ENCODE measurements at regions not wholly inside any gene's neighbourhood (a gene's known extent, or its start where the extent isn't known, plus 50 kb on each side); places are given as distances from the start of the nearest gene placed in this dataset.

DNA sequence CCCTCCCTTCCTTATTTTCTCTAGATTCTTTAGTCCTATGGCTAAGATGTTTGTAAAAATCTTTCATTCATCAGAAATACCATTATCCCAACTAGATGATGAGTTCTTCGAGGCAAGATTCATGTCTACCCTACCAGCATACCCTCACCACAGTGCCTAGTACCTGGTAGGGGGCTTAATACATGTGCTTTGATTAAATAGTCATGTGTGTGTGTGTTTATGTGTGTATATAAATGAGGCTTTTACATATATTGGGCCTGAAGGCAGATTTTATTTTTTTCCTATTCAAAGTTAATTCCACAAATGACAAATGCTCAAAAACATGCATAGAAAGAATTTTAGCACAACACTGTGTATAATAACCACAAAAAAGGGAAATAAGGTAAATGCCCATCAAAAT, 193.0 kb upstream of the IRX3 start:
- no peak for DNase-seq (ENCODE audit: low spot score)

DNA sequence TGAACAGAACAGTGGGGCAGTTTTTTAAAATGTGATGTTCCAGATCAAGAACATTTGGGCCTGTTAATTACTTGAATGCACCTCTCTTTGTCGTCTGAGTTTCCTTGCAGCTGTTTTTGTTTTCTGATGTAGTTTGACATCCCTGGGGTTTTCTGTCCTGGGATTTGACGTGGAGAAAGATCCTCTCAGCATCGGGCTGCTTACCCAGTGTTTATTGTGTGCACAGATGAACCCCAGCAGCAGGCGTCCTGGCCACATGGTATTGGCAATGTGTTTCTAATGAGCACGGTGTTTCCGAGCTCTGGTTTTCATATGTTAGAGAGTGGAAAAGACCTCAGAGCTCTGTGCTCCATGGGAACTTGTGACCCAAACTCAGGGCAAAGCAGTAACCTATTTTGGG, 191.1 kb upstream of the IRX3 start:
- no peak for DNase-seq (ENCODE audit: low spot score)

DNA sequence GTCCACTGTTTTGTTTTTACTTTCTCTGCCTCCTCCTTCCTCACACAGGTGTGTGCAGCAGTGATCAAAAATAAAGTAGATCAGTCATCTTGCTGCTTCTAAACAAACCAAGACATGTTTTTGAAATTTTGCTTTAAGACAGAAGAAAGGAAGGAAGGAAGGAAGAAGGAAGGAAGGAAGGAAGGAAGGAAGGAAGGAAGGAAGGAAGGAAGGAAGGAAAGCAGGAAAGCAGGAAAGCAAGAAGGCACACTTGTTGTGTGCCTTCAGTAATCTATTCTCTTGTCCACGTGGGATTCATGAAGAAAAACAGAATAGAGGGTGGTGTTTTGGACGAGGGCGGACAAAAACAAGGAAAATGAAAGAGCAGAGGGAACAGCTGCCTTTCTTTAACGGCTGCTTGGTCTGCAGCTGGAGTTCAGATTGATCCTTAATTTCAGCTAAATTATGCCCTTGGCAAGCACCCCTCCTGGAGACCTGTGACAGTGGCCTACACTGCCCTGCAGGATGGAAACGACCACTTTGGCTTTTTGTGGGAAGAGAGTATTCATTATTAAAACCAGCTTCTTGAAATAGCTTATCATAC, 188.5 kb upstream of the IRX3 start:
- DNase-seq (ENCODE audit: low spot score) = no peak

DNA sequence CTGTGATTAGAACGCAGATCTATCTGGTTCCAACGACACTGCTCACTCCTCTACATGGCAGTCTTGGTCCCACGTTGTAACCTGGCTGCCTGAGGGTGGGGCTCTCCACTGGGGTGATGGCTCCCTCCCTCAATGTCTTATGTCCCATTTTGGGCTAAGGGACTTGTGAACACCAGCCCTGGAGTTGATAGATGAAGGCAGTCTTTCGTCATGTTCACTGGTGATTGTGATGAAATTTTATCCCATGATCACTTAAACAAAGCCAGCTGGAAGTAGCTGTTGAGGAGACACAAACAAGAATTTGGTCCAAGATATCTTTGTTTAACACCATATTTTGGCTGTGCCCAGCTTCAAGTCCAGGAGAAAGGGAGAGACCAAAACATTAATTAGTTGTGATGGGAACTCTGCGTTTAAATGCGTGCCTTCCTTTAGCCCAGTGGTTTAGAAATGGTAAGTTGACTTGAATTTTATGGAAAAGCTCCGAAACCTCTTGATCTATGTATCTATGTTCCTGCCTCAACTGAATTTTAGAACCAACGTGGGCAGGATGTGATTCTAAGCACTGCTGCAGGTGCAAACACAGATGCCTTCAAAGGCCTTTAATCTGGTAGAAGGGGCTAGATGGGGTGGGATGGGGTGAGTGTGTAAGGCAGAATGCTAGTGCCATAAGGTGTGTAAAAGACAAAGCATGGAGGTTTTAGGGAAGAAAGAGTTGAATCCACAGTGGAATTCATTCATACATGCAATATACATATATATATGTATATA, 186.8 kb upstream of the IRX3 start:
- no peak for DNase-seq (ENCODE audit: low spot score)

DNA sequence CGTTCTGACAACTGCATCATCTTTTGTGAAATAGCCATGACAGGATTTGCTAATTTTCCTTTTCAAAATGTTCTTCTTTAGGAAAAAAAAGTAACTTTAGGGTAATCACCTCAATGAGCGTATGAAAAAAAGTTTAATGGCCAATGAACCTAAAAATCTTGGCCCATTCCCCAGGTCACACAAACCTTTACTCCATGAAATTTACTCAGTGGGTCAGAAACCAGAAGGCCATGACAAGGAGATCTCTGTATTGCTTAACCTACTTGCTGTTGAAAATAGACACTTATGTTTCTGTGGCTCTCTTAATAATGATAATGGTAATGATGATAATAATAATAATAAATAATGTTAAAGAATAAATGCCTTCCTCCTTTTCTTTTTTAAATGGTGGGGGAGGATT, 180.8 kb upstream of the IRX3 start:
- no peak for DNase-seq (ENCODE audit: low spot score)

DNA sequence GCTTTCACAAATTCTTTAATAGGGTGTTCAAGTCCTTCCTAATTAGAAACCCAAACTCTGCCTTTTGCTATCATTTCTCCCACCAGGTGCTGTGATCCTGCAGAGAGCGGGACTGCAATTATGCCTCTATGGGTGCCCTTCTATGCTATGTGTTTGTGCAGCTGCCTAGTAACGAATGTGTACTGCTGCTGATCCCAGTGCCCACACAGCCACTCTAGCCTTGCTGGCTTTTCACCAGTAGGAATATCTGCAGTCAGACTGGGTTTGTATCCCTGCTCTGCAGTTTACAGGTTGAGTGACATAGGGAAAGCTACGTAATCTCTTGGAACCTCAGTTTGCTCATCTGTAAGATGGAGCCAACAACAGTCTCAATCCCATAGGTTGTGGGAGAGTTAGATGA, 179.6 kb upstream of the IRX3 start:
- no peak for DNase-seq (ENCODE audit: low spot score)

DNA sequence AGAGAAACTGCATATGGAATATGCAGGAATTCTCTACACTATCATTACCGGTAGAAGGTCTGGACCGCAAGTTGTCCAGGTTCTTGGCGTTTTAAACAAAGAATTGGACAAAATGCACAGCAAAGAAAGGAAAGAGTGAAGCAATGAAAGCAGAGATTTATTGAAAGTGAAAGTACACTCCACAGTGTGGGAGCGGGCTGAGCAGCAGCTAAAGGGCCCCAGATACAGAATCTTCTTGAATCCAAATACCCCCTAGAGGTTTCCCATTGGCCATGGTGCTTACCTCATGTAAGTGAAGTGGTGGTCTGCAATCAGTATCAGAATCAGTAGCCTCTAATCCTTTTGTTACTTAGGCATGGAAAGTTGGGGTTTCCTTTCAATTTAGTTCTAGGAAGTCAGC, 178.5 kb upstream of the IRX3 start:
- DNase-seq (ENCODE audit: low spot score) = no peak

DNA sequence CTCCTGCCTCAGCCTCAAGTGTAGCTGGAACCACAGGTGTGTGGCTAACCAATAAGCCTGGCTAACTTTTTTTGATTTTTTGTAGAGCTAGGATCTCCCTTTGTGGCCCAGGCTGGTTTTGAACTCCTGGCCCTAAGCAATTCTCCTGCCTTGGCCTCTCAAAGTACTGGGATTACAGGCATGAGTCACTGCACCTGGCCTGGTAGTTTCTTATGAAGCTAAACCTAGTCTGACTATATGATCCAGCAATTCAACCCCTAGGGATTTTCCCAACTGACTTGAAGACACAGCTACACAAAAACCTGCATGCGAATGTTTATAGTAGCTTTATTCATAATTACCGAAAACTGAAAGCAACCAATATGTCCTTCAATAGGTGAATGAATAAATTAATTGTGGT, 176.2 kb upstream of the IRX3 start:
- DNase-seq (ENCODE audit: low spot score) = no peak

DNA sequence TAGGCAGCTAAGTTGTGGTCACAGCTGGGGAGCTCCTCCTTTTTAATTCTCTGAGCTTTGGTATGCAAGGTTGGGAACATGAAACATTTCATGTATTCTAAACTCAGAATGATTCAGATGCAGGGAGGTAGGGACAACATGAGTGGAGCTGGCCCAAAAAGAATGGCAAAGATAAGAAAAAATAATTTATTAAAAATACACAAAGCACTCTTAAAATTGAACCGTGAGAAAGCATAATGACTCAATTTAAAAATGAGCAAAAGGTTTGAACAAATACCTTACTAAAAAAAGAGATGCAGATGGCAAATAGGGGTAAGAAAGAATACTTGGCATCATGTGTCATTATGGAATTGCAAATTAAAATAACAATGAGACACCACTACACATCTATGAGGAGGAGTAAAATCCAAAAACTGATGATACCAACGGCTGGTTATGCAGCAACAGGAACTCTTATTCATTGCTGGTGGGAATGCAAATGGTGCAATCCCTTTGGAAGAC, 175.6 kb upstream of the IRX3 start:
- no peak for DNase-seq (ENCODE audit: low spot score)

DNA sequence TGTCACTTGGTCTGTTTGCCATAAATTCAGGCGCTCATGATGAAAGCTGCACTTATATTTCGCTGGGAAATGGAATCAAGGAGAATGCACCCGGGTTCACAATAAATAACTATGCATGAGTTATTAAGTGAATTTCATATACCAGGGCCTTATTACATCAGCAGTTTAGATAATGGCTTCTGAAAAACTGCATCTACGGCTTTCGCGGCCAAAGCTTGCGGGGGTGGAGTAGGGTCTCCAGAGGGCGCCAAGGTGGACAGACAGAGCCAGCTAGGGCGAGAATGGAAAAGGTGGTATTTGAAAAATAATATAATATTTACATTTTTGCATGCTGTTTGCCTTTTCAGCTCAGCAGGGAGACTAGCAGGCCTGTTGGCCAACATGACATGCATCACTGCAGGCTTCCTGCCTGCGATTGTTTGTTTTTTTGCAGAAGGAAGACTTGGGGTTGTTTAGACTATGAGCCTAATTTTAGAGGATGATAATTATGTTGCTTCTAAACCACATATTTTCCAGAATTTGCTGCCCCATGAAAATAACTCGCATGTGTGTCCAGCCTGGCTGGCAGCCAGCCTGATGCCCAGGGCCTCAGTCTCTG, 173.8 kb upstream of the IRX3 start:
- no peak for DNase-seq (ENCODE audit: low spot score)

DNA sequence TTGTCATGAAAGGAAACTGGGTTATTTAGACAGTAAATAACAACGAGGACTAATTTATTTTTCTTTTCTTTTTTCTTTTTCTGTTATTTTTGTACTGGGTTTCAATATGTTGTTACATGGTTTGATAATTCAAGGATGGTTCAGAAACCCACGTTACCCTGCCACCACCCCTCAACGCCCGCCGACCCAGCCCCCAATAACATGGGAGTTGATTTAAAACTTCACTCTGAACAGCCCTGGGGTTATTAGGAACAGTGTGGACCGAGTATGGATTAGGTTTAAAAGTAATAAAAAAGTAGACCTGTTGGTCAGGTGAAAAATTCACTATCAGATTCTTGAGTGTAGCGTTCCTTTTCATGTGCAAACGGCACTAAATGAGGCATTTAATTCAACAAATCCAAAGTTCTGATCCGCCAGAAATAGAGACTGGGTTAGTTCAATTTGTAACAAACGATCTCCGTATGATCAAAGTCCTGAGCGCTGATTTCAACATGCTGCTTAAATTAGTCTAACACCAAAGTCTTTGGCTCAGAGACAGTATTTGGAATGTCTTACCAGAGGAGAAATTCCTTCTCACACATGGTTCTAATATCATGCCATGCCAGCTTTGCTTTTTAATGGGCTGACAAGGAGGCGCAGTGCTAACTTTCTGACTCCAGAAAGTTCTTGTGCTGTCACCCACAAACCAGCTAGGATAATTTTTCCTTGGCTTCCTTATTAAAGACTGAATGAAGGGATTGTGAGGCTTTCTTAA, 173.1 kb upstream of the IRX3 start:
- DNase-seq (ENCODE audit: low spot score) = no peak

DNA sequence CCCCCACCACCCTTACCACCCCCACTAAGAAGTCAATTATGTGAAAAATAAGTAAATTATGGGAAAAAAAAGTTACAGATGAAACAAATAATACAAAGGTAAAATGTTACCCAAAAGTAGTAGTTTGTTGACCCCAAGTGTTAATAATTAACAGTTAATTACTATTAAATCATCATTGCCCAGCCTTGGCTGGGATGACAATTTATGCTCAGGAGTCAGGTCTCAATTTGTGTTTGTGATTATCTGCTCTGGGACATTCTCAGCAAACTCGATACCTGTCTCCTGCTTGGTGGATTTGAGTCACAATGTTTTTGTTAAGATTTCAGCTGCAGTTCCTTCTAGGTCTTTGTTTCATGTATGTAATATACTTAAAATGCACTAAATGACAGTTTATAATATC, 172.3 kb upstream of the IRX3 start:
- no peak for DNase-seq (ENCODE audit: low spot score)

DNA sequence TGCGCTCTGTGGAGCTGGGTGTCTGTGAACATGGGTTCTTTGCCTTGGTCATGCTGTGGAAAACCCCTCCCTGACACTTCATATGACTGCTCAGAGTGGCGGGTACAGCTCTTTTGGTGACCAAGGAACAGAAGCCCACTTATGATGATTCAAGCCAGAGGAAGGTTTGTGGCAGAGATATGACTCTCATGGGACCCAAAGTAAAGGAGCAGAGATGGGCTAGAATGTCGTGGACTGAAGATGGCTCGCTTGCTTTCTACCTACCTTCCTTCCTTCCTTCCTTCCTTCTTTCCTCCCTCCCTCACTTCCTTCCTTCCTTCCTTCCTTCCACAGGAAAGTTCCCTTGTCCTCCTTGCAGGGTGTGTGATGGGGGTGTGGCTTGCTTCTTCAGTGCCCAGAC, 169.7 kb upstream of the IRX3 start:
- no peak for DNase-seq (ENCODE audit: low spot score)

DNA sequence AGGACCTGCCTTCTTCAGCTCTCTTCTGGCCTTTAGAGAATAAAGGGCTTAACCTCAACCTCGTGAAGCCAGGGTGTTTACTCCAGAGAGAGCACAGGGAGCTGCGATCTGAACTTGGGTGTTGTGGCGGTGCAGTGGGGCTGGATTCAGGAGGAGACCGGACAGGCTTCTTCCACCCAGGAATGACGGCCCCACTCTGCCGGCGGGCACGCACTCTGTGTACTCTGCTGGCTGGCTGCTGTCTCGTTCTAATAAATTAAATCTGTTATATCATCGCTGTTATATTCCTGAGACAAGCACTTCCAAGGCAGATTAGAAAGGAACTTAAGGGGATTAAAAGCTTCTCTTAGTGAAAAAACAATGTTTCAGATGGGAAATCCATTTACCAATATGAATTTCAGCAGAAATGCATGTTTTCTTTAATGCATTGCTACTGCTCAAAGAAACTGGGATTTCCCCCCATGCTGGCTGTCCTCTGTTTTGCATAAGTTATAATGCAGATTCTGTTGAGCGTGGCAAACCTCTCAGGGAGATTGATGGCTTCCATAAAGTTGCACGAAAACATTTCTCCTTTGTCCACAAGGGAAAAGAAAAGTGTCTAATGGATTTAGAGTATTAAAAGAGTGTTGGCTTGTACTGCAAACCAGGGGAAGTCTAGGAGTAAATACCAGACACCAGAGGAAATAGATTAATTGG, 168.6 kb upstream of the IRX3 start:
- no peak for DNase-seq (ENCODE audit: low spot score)

DNA sequence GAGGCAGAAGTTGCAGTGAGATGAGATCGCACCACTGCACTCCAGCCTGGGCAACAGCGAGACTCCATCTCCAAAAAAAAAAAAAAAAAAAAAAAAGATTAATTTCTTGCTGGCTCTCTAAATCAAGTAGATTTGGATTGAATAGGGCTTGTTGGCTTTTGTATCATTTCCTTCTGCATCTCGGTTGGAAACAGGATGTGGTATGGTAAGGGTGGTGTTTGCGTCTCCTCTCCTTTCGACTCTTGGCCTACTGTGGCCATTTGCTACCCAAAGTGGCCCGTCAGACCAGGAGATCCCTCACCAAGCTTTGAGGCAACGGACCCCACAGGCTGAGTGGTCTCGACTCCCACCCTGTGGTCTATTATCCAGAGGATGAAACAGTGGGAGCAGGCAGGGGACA, 168.0 kb upstream of the IRX3 start:
- DNase-seq (ENCODE audit: low spot score) = no peak

DNA sequence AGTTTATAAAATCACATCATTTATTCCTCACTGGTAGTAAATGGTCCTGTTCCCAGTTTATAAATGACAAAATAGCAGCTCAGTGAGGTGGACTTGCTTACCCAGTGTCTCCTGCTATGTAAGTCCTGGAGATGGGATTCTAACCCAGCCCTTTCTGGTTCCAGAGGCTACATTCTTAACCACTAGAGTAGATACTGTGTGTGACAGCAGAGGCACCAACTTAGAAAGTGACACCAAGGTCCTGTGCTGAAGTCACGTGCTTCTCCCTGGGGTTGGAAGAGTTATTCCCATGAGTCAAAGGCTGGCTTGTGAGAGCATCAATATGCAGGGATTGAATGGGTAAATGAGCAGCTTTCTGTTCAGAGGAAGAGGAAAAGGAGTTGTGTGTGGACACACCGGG, 167.3 kb upstream of the IRX3 start:
- DNase-seq (ENCODE audit: low spot score) = no peak

DNA sequence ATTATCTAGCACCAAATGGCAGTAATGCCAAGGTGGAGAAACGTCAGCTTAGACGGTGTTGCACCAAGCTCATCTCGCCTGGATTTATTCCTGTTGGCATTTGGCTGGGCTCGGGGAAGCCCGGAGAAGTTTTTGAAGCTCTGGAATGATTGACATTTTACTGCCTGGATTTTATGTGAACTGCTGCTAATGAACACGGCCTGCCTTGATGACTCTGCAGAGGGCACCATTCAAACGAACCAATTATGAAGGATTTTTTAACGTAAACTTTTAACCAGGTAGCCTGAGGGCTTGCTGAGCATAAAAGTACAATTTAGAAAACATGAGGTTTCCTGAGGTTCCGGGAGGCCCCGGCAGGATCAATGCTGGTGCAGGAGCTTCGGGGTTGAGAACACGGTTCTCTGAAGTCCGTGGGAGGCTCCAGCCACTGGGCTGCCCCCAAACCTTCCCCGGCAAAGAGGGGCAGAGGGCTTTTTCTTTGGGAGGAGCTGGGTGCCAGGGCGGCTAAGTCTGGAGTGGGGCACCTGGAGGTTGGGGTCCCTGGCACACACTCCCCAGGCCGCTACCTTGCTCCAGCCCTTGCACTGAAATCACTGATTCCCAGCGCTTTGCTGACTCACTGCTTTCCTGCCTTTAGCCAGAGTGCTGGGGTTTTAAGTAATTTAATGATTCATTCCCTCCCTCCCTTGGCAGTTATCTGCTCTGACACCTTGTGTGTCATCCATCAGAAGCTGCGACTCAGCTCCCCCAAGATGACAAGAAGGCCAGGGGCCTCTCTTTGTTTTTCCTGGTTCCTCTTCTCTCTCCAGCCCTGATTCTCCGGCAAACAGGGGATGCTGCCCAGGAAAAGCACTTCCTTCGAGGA, 161.2 kb upstream of the IRX3 start:
- DNase-seq (ENCODE audit: low spot score) = no peak

DNA sequence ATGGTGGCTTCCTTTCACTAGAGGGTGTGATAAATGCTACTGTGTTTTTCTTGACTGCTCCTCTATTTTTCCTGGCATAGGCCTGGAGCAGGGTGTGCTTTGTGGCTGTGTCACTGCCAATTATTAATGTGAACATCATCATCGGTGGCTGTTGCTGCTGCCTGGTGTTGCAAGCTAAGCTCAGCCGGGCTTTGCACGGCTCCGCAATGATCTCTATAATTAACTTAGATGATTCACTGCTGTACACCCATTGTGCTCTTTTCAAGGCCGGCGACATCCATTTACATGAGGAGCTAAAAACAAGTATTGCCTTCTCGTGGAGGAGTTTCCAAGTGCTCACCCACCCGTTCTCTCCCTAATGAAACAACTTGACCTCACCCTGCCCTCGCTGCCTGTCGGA, 160.1 kb upstream of the IRX3 start:
- no peak for DNase-seq (ENCODE audit: low spot score)

DNA sequence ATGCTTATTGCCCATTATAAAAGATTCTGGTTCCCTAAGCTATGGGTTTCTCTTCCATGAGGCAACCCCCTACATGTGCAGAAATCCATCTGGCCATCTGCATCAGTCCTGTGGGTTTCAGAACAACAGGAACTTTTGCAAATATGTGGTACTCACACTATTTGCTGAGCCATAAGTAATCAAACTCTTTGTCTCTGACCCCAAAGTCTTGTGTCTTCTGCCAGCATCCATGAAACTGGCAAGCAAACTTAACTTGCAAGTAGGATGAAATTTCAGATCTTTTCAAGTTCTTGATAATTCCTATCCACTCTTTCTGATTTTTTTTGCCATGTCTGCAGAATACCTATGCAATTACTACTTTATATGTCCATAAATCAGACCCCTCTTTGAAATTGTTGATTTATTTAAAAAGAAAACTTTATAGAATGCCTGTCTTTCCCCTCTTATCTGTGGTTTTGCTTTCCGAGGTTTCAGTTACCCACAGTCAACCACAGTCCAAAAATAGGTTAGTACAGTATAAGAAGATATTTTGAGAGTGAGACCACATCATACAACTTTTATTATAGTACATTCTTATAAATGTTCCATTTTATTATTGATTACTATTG, 158.4 kb upstream of the IRX3 start:
- no peak for DNase-seq (ENCODE audit: low spot score)

DNA sequence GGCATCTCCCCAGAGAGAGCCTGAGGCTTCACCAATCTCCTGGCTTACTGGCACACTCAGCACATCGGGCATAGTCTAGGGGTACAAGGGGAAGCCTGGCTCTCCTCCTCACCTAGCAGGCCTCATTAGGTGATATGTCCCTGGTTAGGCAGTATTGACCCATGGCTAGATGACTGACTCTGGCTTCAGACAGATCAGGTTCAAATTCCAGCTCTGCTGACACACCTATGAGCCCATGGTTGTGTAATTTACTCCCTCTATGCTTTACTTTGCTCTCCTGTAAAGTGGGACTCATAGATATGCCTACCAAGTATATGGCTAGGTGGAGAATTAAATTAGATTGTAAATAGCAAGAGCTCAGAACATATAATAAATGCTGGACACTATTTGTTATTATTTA, 157.3 kb upstream of the IRX3 start:
- DNase-seq (ENCODE audit: low spot score) = no peak

DNA sequence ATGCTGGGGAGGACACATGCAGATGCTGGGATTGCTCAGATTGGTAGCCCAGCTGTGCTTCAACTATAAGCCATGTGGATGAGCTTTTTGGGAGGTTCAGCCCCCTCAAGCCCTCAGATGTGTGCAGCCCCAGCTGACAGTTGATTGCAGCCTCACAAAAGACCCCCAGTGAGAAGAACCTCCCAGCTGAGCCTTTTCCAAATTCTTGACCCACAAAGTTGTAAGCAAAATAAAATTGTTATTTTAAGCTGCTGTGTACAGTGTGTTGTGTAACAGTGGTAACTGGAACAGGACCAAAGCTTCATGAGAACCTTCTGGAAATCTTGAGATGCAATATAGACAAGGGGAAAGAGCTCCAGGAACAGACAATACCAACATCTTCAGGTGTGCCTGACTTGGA, 156.8 kb upstream of the IRX3 start:
- DNase-seq (ENCODE audit: low spot score) = no peak

Data from COLO829 (cell line).